H9 (cell line): ENCODE measurements at regions not wholly inside any gene's neighbourhood (a gene's known extent, or its start where the extent isn't known, plus 50 kb on each side); places are given as distances from the start of the nearest gene placed in this dataset.

ENCODE experiments used
- DNase-seq: peaks from one replicate; pipeline ENCODE4 v3.0.0-alpha.2; 2017
- H2AFZ ChIP-seq: one replicate; pipeline ENCODE4 v1.6.1; 2013; ENCODE audit warnings: mild to moderate bottlenecking, low read length, control low read depth, moderate library complexity
- H2AK5ac ChIP-seq: 2 replicates; pipeline ENCODE4 v1.6.1; 2013; ENCODE audit warnings: low read length, control low read depth, mixed read lengths; ENCODE audit not compliant: insufficient read length
- H2BK120ac ChIP-seq: one replicate; pipeline ENCODE4 v1.6.1; 2013; ENCODE audit warnings: low read depth, mild to moderate bottlenecking, low read length, control low read depth, inconsistent platforms; ENCODE audit not compliant: poor library complexity, severe bottlenecking
- H2BK12ac ChIP-seq: 2 replicates; pipeline ENCODE4 v1.6.1; 2013; ENCODE audit warnings: low read length, control low read depth, mixed read lengths, low read depth; ENCODE audit not compliant: insufficient read length
- H2BK15ac ChIP-seq: 2 replicates; pipeline ENCODE4 v1.6.1; 2013; ENCODE audit warnings: low read depth, low read length, control low read depth
- H2BK20ac ChIP-seq: one replicate; pipeline ENCODE4 v1.6.1; 2013; ENCODE audit warnings: low read depth, mild to moderate bottlenecking, low read length, control low read depth, inconsistent platforms; ENCODE audit not compliant: poor library complexity, severe bottlenecking
- H2BK5ac ChIP-seq: 2 replicates; pipeline ENCODE4 v1.6.1; 2013; ENCODE audit warnings: low read length, control low read depth, mixed read lengths; ENCODE audit not compliant: insufficient read length
- H3K14ac ChIP-seq: 2 replicates; pipeline ENCODE4 v1.6.1; 2013; ENCODE audit warnings: low read length, control low read depth; ENCODE audit not compliant: insufficient read depth
- H3K18ac ChIP-seq: 2 replicates; pipeline ENCODE4 v1.6.1; 2013; ENCODE audit warnings: low read depth, mild to moderate bottlenecking, mixed read lengths, low read length, control low read depth; ENCODE audit not compliant: insufficient read length
- H3K23ac ChIP-seq: 2 replicates; pipeline ENCODE4 v1.6.1; 2013; ENCODE audit warnings: low read length, control low read depth, mixed read lengths, low read depth; ENCODE audit not compliant: insufficient read length
- H3K23me2 ChIP-seq: 2 replicates; pipeline ENCODE4 v1.6.1; 2013; ENCODE audit warnings: low read depth, mild to moderate bottlenecking, mixed read lengths, low read length, control low read depth; ENCODE audit not compliant: insufficient read length, poor library complexity, severe bottlenecking
- H3K27ac ChIP-seq: 2 replicates; pipeline ENCODE4 v1.5.1; 2013; ENCODE audit warnings: low read length, control low read depth, mixed read lengths, low read depth; ENCODE audit not compliant: insufficient read length
- H3K27me3 ChIP-seq: 2 replicates; pipeline ENCODE4 v1.6.1; 2013; ENCODE audit warnings: low read length, control low read depth, inconsistent platforms; ENCODE audit not compliant: insufficient read depth
- H3K4ac ChIP-seq: 2 replicates; pipeline ENCODE4 v1.6.1; 2013; ENCODE audit warnings: low read depth, mild to moderate bottlenecking, control low read depth, inconsistent platforms, low read length, moderate library complexity
- H3K4me1 ChIP-seq: 2 replicates; pipeline ENCODE4 v1.6.1; 2013; ENCODE audit warnings: low read length, control low read depth, inconsistent platforms; ENCODE audit not compliant: insufficient read depth
- H3K4me2 ChIP-seq: 2 replicates; pipeline ENCODE4 v1.6.1; 2013; ENCODE audit warnings: low read length, control low read depth, mixed read lengths; ENCODE audit not compliant: insufficient read length, insufficient read depth
- H3K56ac ChIP-seq: 2 replicates; pipeline ENCODE4 v1.6.1; 2013; ENCODE audit warnings: low read depth, mild to moderate bottlenecking, mixed read lengths, low read length, control low read depth; ENCODE audit not compliant: insufficient read length
- H3K79me1 ChIP-seq: 2 replicates; pipeline ENCODE4 v1.6.1; 2013; ENCODE audit warnings: low read depth, mild to moderate bottlenecking, moderate library complexity, low read length, control low read depth, inconsistent platforms; ENCODE audit not compliant: insufficient read depth, poor library complexity, severe bottlenecking
- H3K79me2 ChIP-seq: 2 replicates; pipeline ENCODE4 v1.6.1; 2013; ENCODE audit warnings: low read length, control low read depth, inconsistent platforms; ENCODE audit not compliant: insufficient read depth
- H3K9ac ChIP-seq: 2 replicates; pipeline ENCODE4 v1.6.1; 2013; ENCODE audit warnings: low read length, control low read depth, mixed read lengths; ENCODE audit not compliant: insufficient read length; ENCODE audit errors: extremely low read depth
- H3K9me3 ChIP-seq: one replicate; pipeline ENCODE4 v1.6.1; 2013; ENCODE audit warnings: low read depth, low read length, inconsistent platforms; ENCODE audit not compliant: control insufficient read depth
- H3T11ph ChIP-seq: one replicate; pipeline ENCODE4 v1.6.1; 2013; ENCODE audit warnings: mild to moderate bottlenecking, low read length, control low read depth, inconsistent platforms
- H4K20me1 ChIP-seq: one replicate; pipeline ENCODE4 v1.6.1; 2013; ENCODE audit not compliant: control insufficient read depth, insufficient read length, insufficient read depth
- H4K5ac ChIP-seq: 2 replicates; pipeline ENCODE4 v1.6.1; 2013; ENCODE audit warnings: low read depth, mild to moderate bottlenecking, mixed read lengths, low read length, control low read depth; ENCODE audit not compliant: insufficient read length
- H4K8ac ChIP-seq: replicated peaks from 2 replicates; pipeline ENCODE4 v1.6.1; 2013; ENCODE audit warnings: low read length, control low read depth, mixed read lengths, low read depth; ENCODE audit not compliant: insufficient read length
- H4K91ac ChIP-seq: 2 replicates; pipeline ENCODE4 v1.6.1; 2013; ENCODE audit warnings: low read depth, mild to moderate bottlenecking, moderate library complexity, mixed read lengths, low read length, control low read depth; ENCODE audit not compliant: insufficient read length
- H3K27ac Mint-ChIP-seq, 3 experiments: 2 replicates in 2 of 3; 3 replicates in 1 of 3; pipeline ENCODE4 v1.8.0; 2020 to 2021; ENCODE audit warnings: mixed read lengths in 3 of 3, mild to moderate bottlenecking in 1 of 3, moderate library complexity in 1 of 3
- H3K27me3 Mint-ChIP-seq: 2 replicates; pipeline ENCODE4 v1.8.0; 2021; ENCODE audit warnings: low read depth, mild to moderate bottlenecking, moderate library complexity, mixed read lengths
- H3K36me3 Mint-ChIP-seq, 3 experiments: 2 replicates in 2 of 3; 3 replicates in 1 of 3; pipeline ENCODE4 v1.8.0; 2020 to 2021; ENCODE audit warnings: low read depth in 3 of 3, mixed read lengths in 3 of 3; ENCODE audit not compliant: insufficient read depth in 1 of 3
- H3K4me1 Mint-ChIP-seq, 2 experiments: 2 replicates each; pipeline ENCODE4 v1.8.0; 2020; ENCODE audit warnings: mixed read lengths in 2 of 2
- H3K4me3 Mint-ChIP-seq, 2 experiments: 2 replicates in 1 of 2; 3 replicates in 1 of 2; pipeline ENCODE4 v1.8.0; 2020 to 2021; ENCODE audit warnings: mild to moderate bottlenecking in 2 of 2, mixed read lengths in 2 of 2, moderate library complexity in 1 of 2
- H3K9me3 Mint-ChIP-seq, 2 experiments: 2 replicates in 1 of 2; 3 replicates in 1 of 2; pipeline ENCODE4 v1.8.0; 2020; ENCODE audit warnings: mild to moderate bottlenecking in 2 of 2, mixed read lengths in 2 of 2, moderate library complexity in 1 of 2
- TF ChIP-seq, protein P1 (sequence below): fragments of 200-600 bp; sonication (generic); conservative IDR thresholded peaks from 3 replicates; pipeline ENCODE4 v1.8.0; 2021; ENCODE audit warnings: antibody characterized with exemption, mild to moderate bottlenecking

DNA sequence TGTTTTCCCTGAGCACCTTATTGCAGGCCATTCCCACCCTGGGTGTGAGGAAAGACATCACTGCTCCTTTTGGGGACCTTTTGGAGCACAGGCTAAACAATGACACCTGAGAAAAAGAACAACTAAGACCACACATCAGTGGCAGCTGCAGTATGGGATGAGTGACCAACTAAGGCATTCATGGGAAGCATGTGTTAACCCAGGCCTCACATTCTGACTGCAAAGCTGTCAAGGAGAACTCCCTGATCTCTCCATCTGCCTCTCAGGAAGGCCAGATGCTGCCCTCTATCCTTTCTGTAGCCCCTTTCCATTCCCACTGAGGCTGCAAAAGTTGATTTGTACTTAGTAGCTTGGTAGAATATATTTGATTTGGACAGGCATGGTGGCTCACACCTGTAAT, 130.5 kb upstream of the FOXN2 start:
- Histone ChIP-seq H2BK120ac (no peak overlapping the region), H3K27me3 (no peaks in the 10 kb centered on the region), H4K91ac (no peak overlapping the region), H3K18ac (no peak overlapping the region), H2BK20ac (no peak overlapping the region), H3K14ac (no peak overlapping the region), H2BK12ac (no peak overlapping the region), H3K4ac (no peak overlapping the region), H3K4me2 (no peak overlapping the region), H4K5ac (no peak overlapping the region), H3K79me1 (no peaks in the 10 kb centered on the region), H2AK5ac (no peak overlapping the region), H3K23ac (no peak overlapping the region), H2BK5ac (no peak overlapping the region), H3K27ac (no peak overlapping the region), H4K20me1 (no peaks in the 10 kb centered on the region), H3K4me1 (peaks cover 8% of the 10 kb centered on the region; the same call in 1 of the 2 replicates), H2BK15ac (no peak overlapping the region), H3K9me3 (no peaks in the 10 kb centered on the region), H4K8ac (no peak overlapping the region), H3K9ac (no peak overlapping the region), H3T11ph (no peak overlapping the region), H3K79me2 (no peaks in the 10 kb centered on the region), H2AFZ (no peak overlapping the region), H3K23me2 (no peaks in the 10 kb centered on the region), H3K56ac (no peak overlapping the region)
- Mint-ChIP-seq H3K4me3 (no peak overlapping the region), H3K4me1 (peaks cover 22 to 29% of the 10 kb centered on the region in 2 experiments), H3K27ac (no peak overlapping the region; a peak in 1 of 7 replicates), H3K36me3 (no peaks in the 10 kb centered on the region), H3K9me3 (no peaks in the 10 kb centered on the region), H3K27me3 (no peaks in the 10 kb centered on the region)
- TF ChIP-seq, protein P1, sequence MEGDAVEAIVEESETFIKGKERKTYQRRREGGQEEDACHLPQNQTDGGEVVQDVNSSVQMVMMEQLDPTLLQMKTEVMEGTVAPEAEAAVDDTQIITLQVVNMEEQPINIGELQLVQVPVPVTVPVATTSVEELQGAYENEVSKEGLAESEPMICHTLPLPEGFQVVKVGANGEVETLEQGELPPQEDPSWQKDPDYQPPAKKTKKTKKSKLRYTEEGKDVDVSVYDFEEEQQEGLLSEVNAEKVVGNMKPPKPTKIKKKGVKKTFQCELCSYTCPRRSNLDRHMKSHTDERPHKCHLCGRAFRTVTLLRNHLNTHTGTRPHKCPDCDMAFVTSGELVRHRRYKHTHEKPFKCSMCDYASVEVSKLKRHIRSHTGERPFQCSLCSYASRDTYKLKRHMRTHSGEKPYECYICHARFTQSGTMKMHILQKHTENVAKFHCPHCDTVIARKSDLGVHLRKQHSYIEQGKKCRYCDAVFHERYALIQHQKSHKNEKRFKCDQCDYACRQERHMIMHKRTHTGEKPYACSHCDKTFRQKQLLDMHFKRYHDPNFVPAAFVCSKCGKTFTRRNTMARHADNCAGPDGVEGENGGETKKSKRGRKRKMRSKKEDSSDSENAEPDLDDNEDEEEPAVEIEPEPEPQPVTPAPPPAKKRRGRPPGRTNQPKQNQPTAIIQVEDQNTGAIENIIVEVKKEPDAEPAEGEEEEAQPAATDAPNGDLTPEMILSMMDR, result no peak
- DNase-seq, result no peak
